ENCODE measurements at regions not wholly inside any gene's neighbourhood (a gene's known extent, or its start where the extent isn't known, plus 50 kb on each side); places are given as distances from the start of the nearest gene placed in this dataset.

GRCh38 chr7:124202546-124202945 lies 169.7 kb upstream of the TMEM229A start:
- Histone ChIP-seq H2BK15ac (ENCODE audit: low read depth, low read length) (no peak overlapping the region), H3K9ac (ENCODE audit: extremely low read depth, insufficient read length, low read length) (no peak overlapping the region), H2BK20ac (ENCODE audit: low read depth, low read length, poor library complexity, severe bottlenecking) (no peak overlapping the region), H3K27ac (ENCODE audit: insufficient read length, low read depth, low read length) (no peak overlapping the region), H2AFZ (ENCODE audit: low read length) (no peak overlapping the region), H3K9me3 (ENCODE audit: control insufficient read depth, low read depth, low read length) (no peaks in the 10 kb centered on the region), H2AK5ac (ENCODE audit: insufficient read length, low read length) (no peak overlapping the region), H3K14ac (ENCODE audit: insufficient read depth, low read length) (no peak overlapping the region; the same call in 1 of the 2 replicates), H3K23ac (ENCODE audit: insufficient read length, low read depth, low read length) (no peak overlapping the region), H3K4me1 (ENCODE audit: insufficient read depth, low read length) (no peaks in the 10 kb centered on the region), H2BK5ac (ENCODE audit: insufficient read length, low read length) (no peak overlapping the region), H2BK120ac (ENCODE audit: low read depth, low read length, poor library complexity, severe bottlenecking) (no peak overlapping the region), H3K79me1 (ENCODE audit: insufficient read depth, low read depth, low read length, poor library complexity, severe bottlenecking) (no peaks in the 10 kb centered on the region), H4K8ac (replicated peaks; ENCODE audit: insufficient read length, low read depth, low read length) (no peak overlapping the region), H3K4me2 (ENCODE audit: insufficient read depth, insufficient read length, low read length) (no peak overlapping the region), H3K56ac (ENCODE audit: insufficient read length, low read depth, low read length) (no peak overlapping the region), H3T11ph (ENCODE audit: low read length) (no peak overlapping the region), H4K5ac (ENCODE audit: insufficient read length, low read depth, low read length) (no peak overlapping the region), H4K20me1 (ENCODE audit: control insufficient read depth, insufficient read depth, insufficient read length) (no peaks in the 10 kb centered on the region), H3K18ac (ENCODE audit: insufficient read length, low read depth, low read length) (no peak overlapping the region), H3K79me2 (ENCODE audit: insufficient read depth, low read length) (no peaks in the 10 kb centered on the region), H2BK12ac (ENCODE audit: insufficient read length, low read depth, low read length) (no peak overlapping the region), H3K23me2 (ENCODE audit: insufficient read length, low read depth, low read length, poor library complexity, severe bottlenecking) (no peaks in the 10 kb centered on the region), H4K91ac (ENCODE audit: insufficient read length, low read depth, low read length) (no peak overlapping the region), H3K27me3 (ENCODE audit: insufficient read depth, low read length) (no peaks in the 10 kb centered on the region), H3K4ac (ENCODE audit: low read depth, low read length) (no peak overlapping the region)
- WGBS (ENCODE audit: extremely low coverage, insufficient read length, low lambda C conversion rate) = no CpG with 5 or more reads among the region's 1 CpG
- Mint-ChIP-seq H3K36me3 (ENCODE audit: insufficient read depth in 1 of 3, low read depth in 3 of 3) (no peaks in the 10 kb centered on the region), H3K4me3 (no peak overlapping the region), H3K27me3 (ENCODE audit: low read depth) (no peaks in the 10 kb centered on the region), H3K9me3 (no peaks in the 10 kb centered on the region), H3K4me1 (no peaks in the 10 kb centered on the region), H3K27ac (no peak overlapping the region)
- no peak for DNase-seq
- no peak for TF ChIP-seq CTCF (conservative IDR thresholded peaks at IDR 0.05)

Measured in H9 (cell line).